Iris pigment epithelial cell (primary cell): ENCODE measurements at regions not wholly inside any gene's neighbourhood (a gene's known extent, or its start where the extent isn't known, plus 50 kb on each side); places are given as distances from the start of the nearest gene placed in this dataset.
"Not testable (repeated sequence)": the region's sequence is repeated elsewhere in the genome, so short reads cannot be mapped to it uniquely, and the experiment has no call there.

Experiments
- DNase-seq: peaks from one replicate; pipeline ENCODE4 v3.0.0-alpha.2; 2011; ENCODE audit warnings: low read depth

DNA sequence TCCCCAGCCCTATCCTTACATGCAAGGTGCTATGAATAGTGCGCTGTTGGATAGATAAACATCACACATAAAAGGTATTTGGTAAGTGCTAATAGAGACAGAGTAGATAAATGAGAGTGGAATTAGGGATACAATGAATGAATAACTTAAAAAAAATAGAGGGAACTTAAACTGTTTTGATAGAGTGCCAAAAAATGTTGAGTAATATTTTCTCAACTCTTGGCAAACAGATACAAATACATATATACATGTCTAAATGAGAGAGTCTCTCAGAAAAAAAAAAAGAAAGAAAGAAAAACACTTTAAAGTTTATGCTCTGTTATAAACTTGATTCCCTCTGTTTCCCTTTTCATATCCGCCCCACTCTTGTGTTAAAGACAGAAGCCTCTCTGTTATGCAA is 667.4 kb downstream of the ROBO2 start:
- peak; percentile 59 for DNase-seq

DNA sequence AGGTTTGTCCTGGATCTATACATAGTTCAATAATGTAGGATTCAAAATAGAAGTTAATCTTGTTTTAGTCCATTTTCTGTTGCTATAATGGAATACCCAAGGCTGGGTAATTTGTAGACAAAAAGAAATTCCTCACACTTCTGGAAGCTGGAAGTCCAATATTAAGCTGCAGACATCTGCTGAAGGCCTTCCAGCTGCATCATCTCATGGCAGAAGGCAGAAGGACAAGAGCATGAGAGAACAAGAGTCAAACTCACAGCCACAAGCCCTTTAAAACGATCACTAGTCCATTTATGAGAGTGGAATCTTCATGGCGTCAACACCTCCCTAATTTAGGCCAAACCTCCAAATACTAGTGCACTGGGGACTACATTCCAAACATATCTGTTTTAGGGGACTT is 669.3 kb downstream of the ROBO2 start:
- no peak for DNase-seq

DNA sequence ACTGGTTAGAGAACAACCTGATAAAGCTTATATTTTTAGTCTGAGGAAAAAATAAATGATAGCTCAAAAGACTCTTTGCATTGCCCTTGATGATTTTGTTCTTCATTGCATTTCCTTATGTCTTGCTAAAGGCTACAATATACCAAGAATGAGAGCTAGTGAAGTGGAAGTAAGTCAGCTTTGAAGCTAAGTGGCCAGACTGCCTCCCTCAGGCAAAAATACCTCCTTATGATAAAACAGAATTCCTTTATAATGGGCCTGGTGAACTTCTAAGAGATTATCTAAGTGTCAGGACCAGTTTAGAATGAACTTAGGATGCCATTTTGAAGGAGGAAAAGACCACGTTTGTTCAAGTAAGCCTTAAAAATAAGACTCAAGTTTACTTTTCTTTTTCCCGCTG is 678.4 kb downstream of the ROBO2 start:
- no peak for DNase-seq

DNA sequence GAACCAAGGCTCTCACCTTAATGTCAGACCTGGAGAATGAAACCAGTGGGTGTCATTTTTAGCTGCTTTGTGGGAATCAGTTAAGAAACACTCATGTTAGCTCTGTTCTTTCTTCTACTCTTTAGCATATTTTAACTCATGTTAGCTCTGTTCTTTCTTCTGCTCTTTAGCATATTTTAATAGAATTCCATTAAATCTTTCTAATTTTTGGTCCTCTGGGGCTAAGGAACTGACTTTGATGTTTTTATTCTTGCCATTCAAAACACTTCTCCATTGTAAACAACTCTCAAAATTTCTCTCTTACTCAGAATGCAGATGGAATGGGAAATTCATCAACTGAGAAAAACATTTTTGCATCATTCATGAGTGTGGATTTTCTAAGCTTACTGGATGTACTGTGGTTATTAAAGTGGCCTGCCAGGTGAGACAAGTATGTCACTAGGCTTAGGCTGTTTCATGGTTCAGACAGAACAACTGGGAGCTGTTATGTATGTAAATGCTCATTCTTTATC is 680.6 kb downstream of the ROBO2 start:
- no peak for DNase-seq

DNA sequence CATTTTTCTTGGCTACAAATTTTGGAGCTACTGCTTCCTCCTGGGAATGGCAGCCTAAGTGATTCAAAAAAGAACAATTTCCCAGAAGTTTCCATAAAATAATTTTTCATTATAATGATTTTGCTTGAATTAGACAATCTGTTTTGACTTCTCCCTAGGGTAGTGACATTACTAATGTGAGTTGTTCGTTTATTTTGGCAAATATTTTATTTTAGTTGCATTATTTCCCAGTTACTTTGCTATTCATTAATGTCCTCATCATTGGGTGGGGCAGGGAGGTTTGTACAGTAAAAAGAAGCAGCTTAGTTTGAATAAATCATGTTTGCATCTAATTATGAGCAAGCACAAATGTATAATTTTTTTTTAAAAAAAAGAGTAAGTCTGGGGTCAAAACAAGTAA is 686.6 kb downstream of the ROBO2 start:
- no peak for DNase-seq

DNA sequence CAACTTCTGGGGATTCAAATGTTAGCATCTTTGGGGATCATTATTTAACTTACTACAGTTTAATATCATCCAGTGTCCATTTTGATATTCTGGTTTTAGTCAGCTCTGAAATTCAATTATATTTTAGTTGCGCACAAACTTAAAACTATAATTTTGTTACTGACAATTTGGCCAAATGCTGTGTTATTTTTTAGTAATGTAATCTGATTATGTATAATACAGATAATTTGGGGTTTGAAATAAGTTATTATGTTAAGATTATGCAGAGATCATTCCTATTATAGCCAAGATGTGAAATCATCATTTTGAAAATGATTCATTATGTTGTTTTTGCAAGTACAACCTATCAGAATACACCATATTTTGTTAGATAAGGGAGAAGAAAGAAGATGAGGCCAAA is 706.1 kb downstream of the ROBO2 start:
- DNase-seq: no peak

DNA sequence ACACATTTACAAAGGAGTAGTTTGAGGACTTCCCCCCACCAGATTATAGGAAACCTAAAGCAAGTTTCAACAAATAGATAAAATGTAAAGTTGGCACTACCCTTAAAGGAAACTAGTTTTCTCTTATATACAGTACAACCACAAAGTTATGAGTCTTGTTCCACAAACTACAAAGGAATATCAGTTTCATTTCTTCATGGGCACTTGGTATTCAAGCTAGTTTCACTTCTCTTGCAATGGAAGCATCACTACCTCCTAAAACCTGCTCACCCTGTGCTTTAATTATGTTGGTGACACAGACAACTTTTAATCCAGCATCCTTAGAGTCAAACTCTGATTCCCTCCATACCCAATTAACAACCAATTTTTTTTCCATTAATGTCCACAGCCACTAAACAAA is 707.0 kb downstream of the ROBO2 start:
- DNase-seq: no peak

DNA sequence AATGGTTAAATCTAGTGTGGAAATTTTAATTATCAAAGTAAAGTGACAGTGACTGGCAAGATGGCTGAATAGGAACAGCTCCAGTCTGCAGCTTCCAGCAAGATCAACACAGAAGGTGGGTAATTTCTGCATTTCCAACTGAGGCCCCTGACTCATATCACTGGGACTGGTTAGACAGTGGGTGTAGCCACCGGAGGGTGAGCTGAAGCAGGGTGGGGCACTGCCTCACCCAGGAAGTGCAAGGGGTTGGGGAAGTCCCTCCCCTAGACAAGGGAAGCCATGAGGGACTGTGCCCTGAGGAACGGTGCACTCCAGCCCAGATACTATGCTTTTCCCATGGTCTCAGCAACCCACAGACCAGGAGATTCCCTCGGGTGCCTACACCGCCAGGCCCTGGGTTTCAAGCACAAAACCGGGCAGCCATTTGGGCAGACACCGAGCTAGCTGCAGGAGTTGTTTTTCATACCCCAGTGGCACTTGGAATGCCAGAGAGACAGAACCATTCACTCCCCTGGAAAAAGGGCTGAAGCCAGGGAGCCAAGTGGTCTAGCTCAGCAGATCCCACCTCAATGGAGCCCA is 716.6 kb downstream of the ROBO2 start:
- DNase-seq: not testable (repeated sequence)

DNA sequence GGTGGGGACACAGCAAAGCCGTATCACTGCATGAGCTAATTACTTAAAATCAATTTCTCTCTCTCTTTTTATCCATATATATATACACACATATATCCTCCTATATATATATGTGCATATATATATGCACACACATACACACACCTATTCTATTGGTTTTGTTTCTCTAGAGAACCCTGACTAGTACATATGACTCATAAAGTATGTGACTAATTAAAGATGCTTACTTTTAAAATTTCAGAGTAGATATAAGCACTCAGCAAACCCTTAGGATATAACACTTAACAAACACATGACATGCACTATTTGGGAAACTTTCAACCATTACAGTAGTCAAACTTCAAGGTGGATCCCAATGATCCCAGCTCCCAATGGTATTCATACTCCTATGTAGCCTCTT is 732.6 kb downstream of the ROBO2 start:
- no peak for DNase-seq

DNA sequence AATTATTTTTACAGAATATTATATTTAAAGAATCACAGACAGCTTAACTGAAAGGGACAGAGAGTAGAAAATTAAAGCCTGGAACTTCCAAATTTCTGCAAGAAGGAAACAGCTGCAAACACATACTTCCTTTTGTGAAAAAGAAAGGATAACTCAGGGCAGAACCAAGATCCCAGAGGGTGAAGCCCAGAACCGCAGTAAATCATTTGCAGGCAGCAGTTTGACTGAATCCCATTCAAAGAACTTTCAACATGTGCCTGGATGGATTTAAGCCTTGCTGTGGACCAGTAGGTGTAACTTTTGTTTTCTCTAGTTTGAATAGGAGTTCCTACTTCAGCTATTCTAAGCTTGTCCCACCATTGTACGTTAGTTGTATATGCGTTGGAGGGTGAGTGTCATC is 733.2 kb downstream of the ROBO2 start:
- no peak for DNase-seq

DNA sequence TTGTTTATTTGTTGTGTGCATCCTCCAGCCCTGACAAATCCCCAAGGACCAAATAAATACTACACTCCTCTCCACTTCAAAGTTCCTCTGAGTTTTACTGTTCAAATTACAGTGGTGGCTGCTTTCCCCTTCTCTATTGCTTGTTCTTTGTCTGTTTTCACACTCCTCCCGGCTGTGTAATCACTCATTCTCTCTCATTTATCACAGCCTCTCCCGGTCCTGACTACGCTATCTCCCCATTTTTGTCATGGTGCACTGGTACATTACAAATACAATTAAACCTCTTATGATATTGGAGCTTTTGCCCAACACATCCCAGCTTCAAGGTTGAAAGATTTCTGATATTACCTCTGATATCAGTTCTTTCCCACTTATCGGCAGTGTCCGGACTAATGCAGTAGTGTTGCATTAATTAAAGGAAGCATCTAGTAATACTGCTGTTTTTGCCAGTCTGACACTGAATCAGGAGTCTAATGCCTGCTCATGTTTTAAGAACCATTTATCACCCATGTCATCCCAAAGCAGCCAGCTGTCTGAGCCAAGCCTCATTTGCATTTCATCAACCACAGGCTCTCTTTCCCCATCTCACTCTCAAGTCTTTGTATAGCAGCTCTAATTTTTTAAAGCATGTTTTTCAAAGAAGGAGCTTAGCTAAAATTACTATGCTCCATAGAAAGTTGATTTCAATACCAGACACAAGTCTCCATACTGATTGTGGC is 740.5 kb downstream of the ROBO2 start:
- no peak for DNase-seq

DNA sequence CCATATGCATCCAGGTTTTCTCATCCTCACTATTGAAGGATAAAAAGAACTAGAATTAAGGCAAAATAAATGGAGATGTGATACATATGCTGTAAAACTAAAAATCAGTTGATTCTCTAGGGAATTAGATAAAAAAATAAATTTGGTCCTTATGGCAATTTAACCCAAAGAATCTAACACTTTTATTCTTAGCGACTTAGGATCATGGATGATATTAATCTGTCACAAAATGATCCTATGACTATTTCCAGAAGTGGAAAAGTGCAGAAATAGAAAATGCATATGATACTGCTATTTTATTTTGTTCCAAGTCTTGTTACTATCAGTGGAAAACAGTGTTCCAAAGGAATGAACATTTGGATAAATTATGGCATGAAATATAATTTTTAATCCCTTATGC is 746.3 kb downstream of the ROBO2 start:
- DNase-seq: no peak

DNA sequence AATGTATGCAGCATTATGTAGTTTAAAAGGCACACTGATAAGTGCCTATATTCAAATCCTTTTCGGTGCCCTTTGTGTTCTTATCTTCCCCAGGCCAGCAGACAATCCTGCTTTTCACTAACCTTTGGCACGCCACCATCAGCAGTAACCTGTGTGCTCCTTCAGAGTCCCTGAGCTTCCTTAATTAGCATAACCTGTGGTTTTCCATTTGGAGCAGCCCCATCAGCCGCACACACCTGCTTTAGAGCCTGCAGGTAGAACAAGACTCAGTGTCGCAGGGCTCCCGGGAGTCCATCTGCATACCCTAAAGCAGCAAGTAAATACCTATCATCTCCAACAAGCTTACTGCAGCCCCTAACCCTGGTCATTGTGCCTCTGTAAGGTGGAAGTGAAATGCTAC is 755.1 kb downstream of the ROBO2 start:
- no peak for DNase-seq

DNA sequence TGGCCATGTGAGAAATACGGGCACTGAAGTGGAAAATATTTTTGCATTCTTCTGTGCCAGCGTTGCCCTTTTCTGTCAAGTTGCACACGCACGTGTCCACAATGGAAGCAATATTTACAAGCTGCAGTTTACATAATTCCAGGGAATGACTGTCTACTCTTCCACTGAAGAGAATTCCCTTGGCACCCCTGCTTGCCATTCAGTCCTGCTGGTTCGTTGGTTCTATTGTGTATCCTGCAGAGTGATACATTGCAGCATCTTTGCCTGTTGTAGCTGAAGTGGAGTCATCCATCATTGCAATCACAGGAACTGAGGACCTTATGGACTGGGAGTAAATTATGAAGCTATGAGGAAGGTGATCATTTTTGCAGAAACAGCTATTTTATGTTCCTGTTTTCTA is 759.4 kb downstream of the ROBO2 start:
- no peak for DNase-seq

DNA sequence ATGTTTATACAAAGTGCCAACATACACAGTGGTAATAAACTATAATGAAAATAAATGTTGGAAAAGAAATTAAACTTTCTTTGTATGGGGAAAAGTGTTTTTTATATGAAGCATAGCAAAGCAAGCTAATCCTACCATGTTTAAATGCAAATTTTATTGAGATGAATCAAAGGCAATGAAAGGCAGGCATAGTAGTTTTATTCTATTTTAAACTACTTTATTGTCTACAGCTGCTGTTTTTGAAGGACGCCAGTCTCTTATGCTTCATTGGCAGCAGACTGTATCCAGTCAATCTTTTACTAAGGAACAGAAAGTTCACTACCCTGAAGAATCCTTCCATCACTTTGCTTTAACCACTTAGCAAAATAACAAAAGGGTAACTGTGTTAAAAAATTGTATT is 761.0 kb downstream of the ROBO2 start:
- no peak for DNase-seq

DNA sequence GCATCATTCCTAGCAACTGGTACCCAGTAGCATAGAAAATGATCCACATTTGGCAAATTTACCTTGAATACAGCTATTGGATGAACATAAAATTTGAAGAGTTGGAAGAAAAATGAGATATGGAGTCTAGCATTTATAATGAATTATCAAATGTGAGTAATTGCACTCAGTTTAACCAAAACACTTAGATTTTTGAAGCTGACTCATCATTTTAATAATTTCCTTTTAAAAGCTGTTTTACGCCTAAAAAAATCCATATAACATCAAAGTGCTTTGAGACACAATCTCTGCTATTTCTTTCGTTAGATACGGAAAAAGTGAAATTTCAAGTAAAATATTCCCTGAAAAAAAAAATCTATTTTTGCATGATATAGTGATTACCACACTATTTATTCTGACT is 767.4 kb downstream of the ROBO2 start:
- no peak for DNase-seq

DNA sequence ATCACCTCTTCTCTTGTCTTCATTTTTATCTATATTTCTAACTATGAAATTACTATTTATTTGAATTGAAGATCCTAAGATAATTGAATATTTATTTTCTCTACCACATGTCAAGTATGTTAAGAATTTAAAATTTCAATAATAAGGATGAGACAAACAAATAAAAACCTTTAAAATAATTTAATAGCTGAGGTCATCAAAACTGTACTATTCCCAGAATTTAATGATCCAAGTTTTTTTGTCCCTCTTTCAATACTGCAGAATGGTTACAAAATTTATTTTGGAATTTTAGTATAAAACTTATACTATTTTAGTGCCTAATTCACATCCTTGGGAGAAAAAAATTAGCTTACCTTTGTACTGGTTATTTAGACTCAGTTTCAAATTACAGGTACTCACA is 774.9 kb downstream of the ROBO2 start:
- DNase-seq: no peak

DNA sequence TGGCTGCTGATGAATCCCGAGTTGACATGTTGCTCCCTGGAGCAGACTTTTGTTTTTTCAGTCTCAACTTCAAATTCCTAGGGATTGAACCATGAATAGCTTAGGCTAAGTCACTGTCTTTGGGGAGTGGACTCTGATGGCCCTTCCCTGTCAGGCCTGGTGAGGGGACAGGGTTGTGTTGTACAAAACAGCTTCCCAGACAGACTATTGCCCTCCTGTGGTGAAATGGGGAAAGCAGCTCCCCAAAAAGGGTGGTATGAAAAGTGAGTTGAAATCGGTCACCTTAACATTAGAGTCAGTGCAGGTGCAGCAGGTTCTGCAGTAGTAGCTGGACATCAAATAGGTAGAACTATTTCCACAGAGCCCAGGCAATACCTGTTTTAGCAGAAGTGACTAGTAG is 775.6 kb downstream of the ROBO2 start:
- DNase-seq: no peak

DNA sequence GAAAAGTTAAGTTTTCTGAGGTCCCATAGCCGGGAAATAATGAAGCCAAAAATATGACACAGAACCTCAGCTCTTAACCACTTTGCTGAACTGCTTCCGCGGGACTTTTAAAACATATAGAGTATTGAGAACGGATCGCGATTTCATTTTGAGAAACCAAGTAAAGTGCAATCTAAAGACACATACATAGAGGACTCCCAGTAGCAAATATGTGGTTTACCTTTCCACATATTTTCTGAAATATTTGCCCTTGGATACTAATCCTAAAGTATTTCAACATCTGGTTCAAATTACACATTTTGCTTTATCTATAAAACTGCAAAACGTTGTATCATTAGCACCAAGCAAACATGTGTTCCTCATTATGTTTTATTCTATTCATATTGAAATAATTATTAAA is 776.5 kb downstream of the ROBO2 start:
- DNase-seq: peak; percentile 20

DNA sequence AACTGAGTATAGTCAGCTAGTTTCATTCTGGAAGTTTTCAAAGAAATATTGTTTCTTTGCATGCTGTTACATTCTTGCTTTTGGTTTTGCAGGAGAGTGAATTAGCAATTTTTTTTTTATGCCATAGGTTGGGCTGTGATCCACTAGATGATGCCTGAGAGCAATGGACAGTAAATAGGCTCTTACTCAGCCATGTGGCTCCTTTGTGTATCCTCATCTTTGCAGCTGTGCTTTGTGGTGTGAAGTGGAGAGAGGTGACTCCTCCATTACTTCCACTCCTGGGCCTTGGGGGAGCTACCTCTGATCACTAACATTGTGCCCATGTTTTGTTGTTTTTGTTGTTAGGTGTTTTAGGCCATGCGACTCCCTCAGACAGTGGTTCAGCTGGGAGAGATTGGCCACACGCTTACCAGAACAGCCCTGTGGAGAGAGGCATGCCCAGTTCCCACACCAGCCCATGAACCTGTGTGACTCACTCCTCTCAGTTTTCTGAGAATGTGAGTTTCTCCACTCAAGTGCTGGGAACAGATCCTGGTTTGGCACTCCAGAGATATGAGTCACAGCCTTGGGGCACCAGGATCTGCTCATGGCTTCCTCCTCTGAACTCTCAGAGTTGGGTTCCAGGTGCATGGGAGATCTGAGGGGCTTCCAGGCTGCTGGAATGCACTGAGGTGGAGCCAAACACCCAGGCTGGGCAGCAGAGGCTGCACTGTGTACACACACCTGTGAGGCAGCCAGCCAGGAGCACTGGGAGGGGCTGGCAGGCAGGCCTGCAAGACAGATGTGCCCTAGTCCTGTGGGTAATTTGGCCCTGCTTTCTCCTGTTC is 785.3 kb downstream of the ROBO2 start:
- DNase-seq: peak; percentile 95

DNA sequence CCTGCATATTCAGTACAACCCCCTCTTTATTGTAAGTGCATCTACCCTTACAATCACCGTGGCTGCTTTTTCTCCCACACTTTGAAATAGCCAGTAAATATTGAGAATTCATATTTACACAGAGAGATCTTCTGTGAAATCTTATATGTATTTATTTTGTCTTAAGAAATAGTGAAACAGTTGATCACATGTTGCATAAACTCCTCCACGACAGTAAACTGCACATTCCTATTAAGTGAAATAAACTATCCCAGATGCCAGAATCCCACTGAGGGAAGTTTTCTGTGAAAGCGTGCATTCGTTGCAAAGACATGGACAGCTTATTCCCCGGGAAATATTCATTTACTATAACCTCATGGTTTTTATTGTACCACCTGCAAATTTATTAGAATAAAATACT is 796.0 kb downstream of the ROBO2 start:
- peak; percentile 57 for DNase-seq

DNA sequence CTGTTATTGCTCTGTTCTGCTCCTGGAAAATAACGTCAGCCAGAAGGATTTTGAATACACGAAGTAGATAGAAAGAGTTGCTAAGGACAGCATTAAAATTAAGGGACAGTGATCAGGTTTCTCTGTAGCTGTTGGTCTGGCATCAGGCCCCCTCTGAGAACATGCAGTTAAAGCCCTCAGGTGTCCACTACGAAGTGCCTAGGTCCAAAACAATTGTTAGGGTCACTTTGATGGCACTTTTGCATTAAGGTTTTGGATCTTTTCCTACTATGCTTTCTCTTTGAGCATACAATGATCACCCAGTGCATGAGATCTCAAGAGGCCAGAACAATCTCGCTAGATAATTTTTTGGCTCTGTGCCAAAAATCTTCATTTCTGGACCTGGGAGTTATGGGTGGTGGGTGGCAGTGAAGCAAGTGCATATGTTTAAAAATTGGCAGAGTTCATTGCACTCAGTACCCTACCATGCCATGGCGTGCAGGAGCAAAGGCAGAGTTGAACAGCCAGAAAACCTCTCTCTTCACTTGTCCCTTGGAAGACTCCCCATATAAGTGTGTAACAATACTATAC is 797.6 kb downstream of the ROBO2 start:
- DNase-seq: no peak

DNA sequence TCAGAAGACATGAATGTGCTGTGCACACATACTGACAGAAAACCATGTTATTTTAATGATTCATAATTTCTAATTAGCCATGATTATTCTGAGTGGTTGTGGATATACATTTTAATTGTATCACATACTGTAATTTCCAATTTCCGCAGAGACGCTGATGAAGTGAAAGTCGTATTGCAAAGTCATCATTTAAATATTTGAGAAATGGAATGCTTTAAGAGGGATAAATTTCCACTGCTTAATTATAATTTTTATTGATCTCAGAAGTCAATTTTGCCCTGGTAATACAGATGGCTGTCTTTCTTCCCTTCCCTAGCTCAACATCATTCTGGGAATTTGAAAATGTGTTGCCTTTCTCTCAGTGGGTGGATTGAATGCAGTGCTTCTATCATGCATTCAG is 819.3 kb downstream of the ROBO2 start:
- DNase-seq: no peak
